T-cell (primary cell): ENCODE measurements at regions not wholly inside any gene's neighbourhood (a gene's known extent, or its start where the extent isn't known, plus 50 kb on each side); places are given as distances from the start of the nearest gene placed in this dataset.

Experiments used
- ATAC-seq, 4 experiments: fragments of 200-7000 bp in 3 of 4; fragments of 150-1000 bp in 1 of 4; cut with Tn5 transposase; replicated peaks in 1 of 4; 1 replicate in 3 of 4; 2 replicates in 1 of 4; pipeline ENCODE4 v1.10.0; 2021; ENCODE audit warnings: moderate library complexity in 3 of 4, mild to moderate bottlenecking in 2 of 4, moderate number of reproducible peaks in 1 of 4
- CTCF ChIA-PET, 2 donors: fragments of 300-600 bp; sonication (Branson Sonifier 250); formaldehyde crosslinking; loops; one replicate each; lab custom pipeline; 2022; ENCODE audit warnings: antibody characterized with exemption in 2 of 2; lab: Charles Lee
- POLR2A ChIA-PET, 2 donors: fragments of 300-600 bp; sonication (Branson Sonifier 250); formaldehyde crosslinking; loops; one replicate each; lab custom pipeline; 2022; ENCODE audit warnings: antibody characterized with exemption in 2 of 2; lab: Charles Lee
- DNase-seq, 35 experiments: peaks; one replicate each; pipeline versions ENCODE4 v3.0.0 to v3.0.0-alpha.2; 2013 to 2023
- H3K27ac ChIP-seq: one replicate; pipeline ENCODE4 v1.5.1; 2013; ENCODE audit warnings: low read length
- H3K27me3 ChIP-seq, 2 experiments: replicated peaks in 1 of 2; 1 replicate in 1 of 2; 2 replicates in 1 of 2; pipeline versions ENCODE4 v1.6.1 to v1.7.0; 2013; ENCODE audit warnings: low read length in 1 of 2, mixed read lengths in 1 of 2; ENCODE audit not compliant: control insufficient read depth in 2 of 2, insufficient read depth in 2 of 2; ENCODE audit errors: extremely low read depth in 1 of 2
- H3K36me3 ChIP-seq, 2 donors: 1 replicate in 1 of 2; 2 replicates in 1 of 2; pipeline versions ENCODE4 v1.6.1 to v1.7.0; 2013; ENCODE audit warnings: low read length in 1 of 2; ENCODE audit not compliant: control insufficient read depth in 2 of 2, insufficient read depth in 1 of 2; ENCODE audit errors: extremely low read depth in 1 of 2
- H3K4me1 ChIP-seq, 2 experiments: 1 replicate in 1 of 2; 2 replicates in 1 of 2; pipeline versions ENCODE4 v1.6.1 to v1.7.0; 2013; ENCODE audit warnings: low read length in 2 of 2, mixed read lengths in 1 of 2; ENCODE audit not compliant: insufficient read depth in 2 of 2, control insufficient read depth in 1 of 2; ENCODE audit errors: extremely low read depth in 1 of 2
- H3K4me3 ChIP-seq, 2 donors: 1 replicate in 1 of 2; 2 replicates in 1 of 2; pipeline versions ENCODE4 v1.5.1 to v1.7.0; 2013; ENCODE audit warnings: mild to moderate bottlenecking in 2 of 2, low read length in 1 of 2, moderate library complexity in 1 of 2; ENCODE audit not compliant: control insufficient read depth in 1 of 2; ENCODE audit errors: extremely low read depth in 1 of 2
- H3K9me3 ChIP-seq: 2 replicates; pipeline ENCODE4 v1.7.0; 2013
- H3K27ac Mint-ChIP-seq, 2 donors: one replicate each; pipeline ENCODE4 v1.8.0; 2020 to 2021; ENCODE audit warnings: mild to moderate bottlenecking in 2 of 2, mixed read lengths in 2 of 2
- H3K27me3 Mint-ChIP-seq, 2 donors: one replicate each; pipeline ENCODE4 v1.8.0; 2021 to 2022; ENCODE audit warnings: mixed read lengths in 2 of 2
- H3K36me3 Mint-ChIP-seq: one replicate; pipeline ENCODE4 v1.8.0; 2021; ENCODE audit warnings: mixed read lengths
- H3K4me1 Mint-ChIP-seq, 3 donors: one replicate each; pipeline ENCODE4 v1.8.0; 2020 to 2022; ENCODE audit warnings: mixed read lengths in 3 of 3, mild to moderate bottlenecking in 1 of 3
- H3K4me3 Mint-ChIP-seq, 3 donors: one replicate each; pipeline ENCODE4 v1.8.0; 2020 to 2022; ENCODE audit warnings: mild to moderate bottlenecking in 3 of 3, mixed read lengths in 3 of 3, moderate library complexity in 3 of 3
- H3K9me3 Mint-ChIP-seq, 3 donors: one replicate each; pipeline ENCODE4 v1.8.0; 2020 to 2022; ENCODE audit warnings: mixed read lengths in 3 of 3
- WGBS: methylation state at CpG from one replicate; pipeline ENCODE4 v1.1.5; 2013; ENCODE audit warnings: missing lambda C conversion rate; ENCODE audit not compliant: insufficient coverage; 5-methylcytosine and 5-hydroxymethylcytosine counted together

DNA sequence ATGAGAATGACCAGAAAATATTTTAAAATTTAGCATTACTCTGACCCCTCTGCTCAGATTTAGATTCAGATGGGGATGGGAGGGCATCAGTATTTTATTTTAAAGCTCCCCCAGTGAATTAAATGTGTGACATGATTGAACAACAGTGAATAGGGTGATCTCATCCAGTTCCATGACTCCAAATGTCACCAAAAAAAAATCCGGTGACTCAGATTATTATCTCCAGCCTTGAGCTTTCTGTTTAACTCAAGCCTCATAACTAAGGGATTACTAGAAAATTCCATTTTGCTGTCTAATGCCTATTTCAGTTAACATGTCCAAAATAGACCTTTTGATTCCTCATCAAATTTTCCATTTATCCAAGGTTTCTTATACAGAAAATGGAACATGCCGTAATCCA is 121.8 kb upstream of the TMEM47 start:
- ChIA-PET POLR2A (no interaction called here), CTCF (interaction anchor here in 1 of 2 donors (1.1 kb wide), 1 partner anchor 11 kb away, joined by 3 read pairs; no protein-coding TSS in a partner anchor)
- ATAC-seq (no peak), DNase-seq (no peak)
- WGBS: 57% methylated on average over 1 of the region's 2 CpGs
- Mint-ChIP-seq H3K36me3 (no peaks in the 10 kb centered on the region), H3K27ac (no peak overlapping the region), H3K27me3 (no peaks in the 10 kb centered on the region), H3K4me1 (no peaks in the 10 kb centered on the region), H3K9me3 (no peaks in the 10 kb centered on the region), H3K4me3 (no peak overlapping the region)
- Histone ChIP-seq H3K36me3 (no peaks in the 10 kb centered on the region), H3K9me3 (no peaks in the 10 kb centered on the region), H3K27ac (no peak overlapping the region), H3K4me3 (no peak overlapping the region), H3K4me1 (no peaks in the 10 kb centered on the region), H3K27me3 (no peaks in the 10 kb centered on the region)

DNA sequence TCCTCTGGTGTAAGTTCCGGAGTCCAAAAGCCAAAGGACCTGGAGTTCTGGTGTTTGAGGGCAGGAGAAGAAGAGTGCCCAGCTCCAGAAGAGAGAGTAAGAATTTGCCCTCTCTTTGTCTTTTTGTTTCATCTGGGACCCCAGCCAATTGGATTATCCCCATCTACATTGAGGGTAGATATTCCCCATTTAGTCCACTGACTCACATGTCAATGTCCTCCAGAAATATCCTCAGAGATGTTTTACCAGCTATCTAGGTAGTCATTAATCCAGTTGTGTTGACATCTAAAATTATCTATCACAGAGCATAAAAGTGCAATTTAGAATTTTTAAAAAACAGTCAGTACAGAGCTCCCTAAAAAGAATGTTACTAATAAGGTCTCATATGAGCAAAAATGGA is 132.9 kb upstream of the TMEM47 start:
- Mint-ChIP-seq H3K27ac (no peak overlapping the region), H3K4me1 (no peaks in the 10 kb centered on the region), H3K27me3 (no peaks in the 10 kb centered on the region), H3K4me3 (no peak overlapping the region), H3K9me3 (peaks cover 2 to 11% (median 3%) of the 10 kb centered on the region in 3 donors), H3K36me3 (no peaks in the 10 kb centered on the region)
- no peaks in the 10 kb centered on the region for H3K4me1 ChIP-seq
- no peaks in the 10 kb centered on the region for H3K36me3 ChIP-seq
- H3K27me3 ChIP-seq: no peaks in the 10 kb centered on the region
- H3K4me3 ChIP-seq: no peak overlapping the region
- DNase-seq: no peak
- ChIA-PET POLR2A (no interaction called here), CTCF (no interaction called here)
- no peaks in the 10 kb centered on the region for H3K9me3 ChIP-seq
- no CpG with 5 or more reads among the region's 1 CpG for WGBS
- ATAC-seq: no peak
- no peak overlapping the region for H3K27ac ChIP-seq

DNA sequence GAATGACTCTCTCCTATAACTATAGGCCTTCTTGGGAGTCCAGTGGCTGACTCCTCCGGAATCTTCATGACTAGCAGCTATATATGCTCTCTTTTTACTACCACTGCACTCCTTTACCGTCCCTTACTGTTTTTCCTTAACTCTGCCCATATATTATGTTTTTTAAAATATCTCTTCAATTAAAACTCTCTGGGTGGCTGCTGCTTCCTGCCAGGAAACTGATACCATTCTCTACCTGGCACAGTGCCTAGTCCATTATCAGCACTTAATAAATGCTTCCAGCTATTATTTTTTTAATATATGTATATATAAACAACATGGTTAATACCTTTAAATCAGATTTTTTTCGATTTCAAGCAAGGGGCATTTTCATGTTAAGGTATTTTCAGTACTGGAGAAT is 136.6 kb upstream of the FAM47B start:
- Histone ChIP-seq H3K27ac (no peak overlapping the region), H3K4me3 (no peak overlapping the region), H3K27me3 (no peaks in the 10 kb centered on the region), H3K9me3 (no peaks in the 10 kb centered on the region), H3K36me3 (no peaks in the 10 kb centered on the region), H3K4me1 (no peaks in the 10 kb centered on the region)
- POLR2A ChIA-PET: no interaction called here
- DNase-seq (no peak), ATAC-seq (no peak)
- Mint-ChIP-seq H3K27me3 (no peaks in the 10 kb centered on the region), H3K4me1 (no peaks in the 10 kb centered on the region), H3K27ac (no peak overlapping the region), H3K36me3 (no peaks in the 10 kb centered on the region), H3K9me3 (peaks cover 0 to 9% (median 0%) of the 10 kb centered on the region in 3 donors), H3K4me3 (no peak overlapping the region)
- no CpG with 5 or more reads among the region's 3 CpGs for WGBS
- CTCF ChIA-PET: no interaction called here

DNA sequence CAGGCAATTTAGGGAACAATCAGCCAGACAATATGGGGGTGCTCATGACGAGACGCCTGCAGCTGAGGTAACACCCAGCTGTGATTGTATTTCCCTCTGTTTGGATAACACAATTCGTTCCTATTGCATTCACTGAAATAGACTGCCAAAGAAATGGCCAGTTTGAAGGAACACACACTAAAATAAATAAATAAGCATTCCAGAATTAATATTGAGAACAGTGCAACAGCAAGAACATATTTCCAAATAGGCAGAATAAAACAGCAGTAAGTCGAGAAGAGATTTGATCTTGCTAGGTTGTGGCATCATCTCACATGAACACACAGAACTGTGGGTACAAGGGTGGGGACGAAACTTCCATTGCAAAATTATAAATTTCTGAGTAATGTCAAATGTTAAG is 133.5 kb upstream of the FAM47B start:
- ChIA-PET CTCF (no interaction called here), POLR2A (no interaction called here)
- no peaks in the 10 kb centered on the region for H3K27me3 ChIP-seq
- Mint-ChIP-seq H3K27me3 (no peaks in the 10 kb centered on the region), H3K9me3 (no peaks in the 10 kb centered on the region), H3K36me3 (no peaks in the 10 kb centered on the region), H3K4me1 (no peaks in the 10 kb centered on the region), H3K27ac (no peak overlapping the region), H3K4me3 (no peak overlapping the region)
- H3K27ac ChIP-seq: no peak overlapping the region
- H3K9me3 ChIP-seq: no peaks in the 10 kb centered on the region
- no peaks in the 10 kb centered on the region for H3K4me1 ChIP-seq
- ATAC-seq (no peak), DNase-seq (no peak)
- no peak overlapping the region for H3K4me3 ChIP-seq
- H3K36me3 ChIP-seq: no peaks in the 10 kb centered on the region
- no CpG with 5 or more reads among the region's 5 CpGs for WGBS

DNA sequence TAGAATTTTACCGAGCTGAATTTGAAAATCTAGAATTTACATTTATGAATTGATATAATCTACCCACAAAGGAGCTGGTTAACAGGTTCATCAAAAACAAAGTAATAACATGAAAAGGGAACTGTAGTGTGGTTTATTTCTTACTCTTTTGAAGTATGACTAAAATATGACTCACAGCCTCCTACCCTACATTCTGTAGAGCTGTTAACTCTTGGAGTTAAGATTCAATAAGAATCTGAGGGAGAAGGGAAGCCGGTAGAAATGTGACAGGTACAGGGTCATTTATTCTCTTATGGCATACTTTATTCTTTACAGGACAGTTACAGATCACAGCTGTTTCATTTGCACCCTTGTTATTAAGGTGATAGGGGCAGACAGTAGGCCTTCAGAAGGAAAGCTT is 132.2 kb upstream of the FAM47B start:
- Histone ChIP-seq H3K9me3 (no peaks in the 10 kb centered on the region), H3K4me3 (no peak overlapping the region), H3K27me3 (no peaks in the 10 kb centered on the region), H3K4me1 (no peaks in the 10 kb centered on the region), H3K27ac (no peak overlapping the region), H3K36me3 (no peaks in the 10 kb centered on the region)
- Mint-ChIP-seq H3K4me3 (no peak overlapping the region), H3K9me3 (no peaks in the 10 kb centered on the region), H3K27me3 (no peaks in the 10 kb centered on the region), H3K4me1 (no peaks in the 10 kb centered on the region), H3K36me3 (no peaks in the 10 kb centered on the region), H3K27ac (no peak overlapping the region)
- ChIA-PET POLR2A (no interaction called here), CTCF (no interaction called here)
- ATAC-seq: no peak
- no CpG with 5 or more reads among the region's 2 CpGs for WGBS
- DNase-seq: no peak

DNA sequence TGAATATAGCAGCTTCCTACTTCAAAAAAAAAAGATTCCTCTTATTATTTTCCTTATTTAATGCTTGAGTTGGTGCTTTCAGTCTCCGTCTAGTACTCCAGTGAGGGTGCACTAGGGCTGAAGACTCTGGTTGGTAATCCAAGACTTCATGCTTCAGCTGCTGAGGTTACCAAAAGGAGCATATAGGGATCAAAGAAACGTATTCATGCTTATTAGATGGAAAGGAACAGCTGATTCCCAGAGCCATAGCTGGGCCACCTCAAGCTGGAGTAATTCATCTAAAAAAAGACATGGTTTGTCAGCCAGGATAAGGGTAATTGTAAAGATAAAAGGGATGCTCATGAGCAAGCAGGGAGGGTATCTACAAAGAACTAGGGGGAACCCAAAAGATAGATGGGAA is 131.7 kb upstream of the FAM47B start:
- H3K27ac Mint-ChIP-seq: no peak overlapping the region
- no peaks in the 10 kb centered on the region for H3K27me3 Mint-ChIP-seq
- ChIA-PET POLR2A (no interaction called here), CTCF (no interaction called here)
- DNase-seq (no peak), ATAC-seq (no peak)
- H3K4me3 Mint-ChIP-seq: no peak overlapping the region
- WGBS: no CpG with 5 or more reads among the region's 2 CpGs
- H3K4me1 Mint-ChIP-seq: no peaks in the 10 kb centered on the region
- no peaks in the 10 kb centered on the region for H3K9me3 ChIP-seq
- H3K36me3 Mint-ChIP-seq: no peaks in the 10 kb centered on the region
- no peaks in the 10 kb centered on the region for H3K4me1 ChIP-seq
- no peaks in the 10 kb centered on the region for H3K27me3 ChIP-seq
- no peaks in the 10 kb centered on the region for H3K36me3 ChIP-seq
- no peak overlapping the region for H3K4me3 ChIP-seq
- no peaks in the 10 kb centered on the region for H3K9me3 Mint-ChIP-seq
- H3K27ac ChIP-seq: no peak overlapping the region

DNA sequence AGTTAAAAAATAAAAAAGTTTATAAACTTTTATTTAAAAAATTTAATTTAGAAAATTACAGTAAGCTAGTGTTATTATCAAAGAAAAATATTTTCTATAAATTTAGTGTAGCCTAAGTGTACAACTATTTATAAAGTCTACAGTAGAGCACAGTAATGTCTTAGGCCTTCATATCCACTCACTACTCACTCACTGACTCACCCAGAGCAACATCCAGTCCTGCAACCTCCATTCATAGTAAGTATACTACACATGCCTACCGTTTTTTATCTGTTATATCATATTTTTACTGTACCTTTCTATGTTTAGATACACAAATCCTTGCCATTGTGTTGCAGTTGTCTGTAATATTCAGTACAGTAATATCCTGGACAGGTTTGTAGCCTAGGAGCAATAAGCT is 129.0 kb upstream of the FAM47B start:
- no peaks in the 10 kb centered on the region for H3K36me3 Mint-ChIP-seq

More for the DNA sequence above, 129.0 kb upstream of the FAM47B start:
- CTCF ChIA-PET: no interaction called here
- Histone ChIP-seq H3K27ac (no peak overlapping the region), H3K27me3 (no peaks in the 10 kb centered on the region), H3K4me1 (no peaks in the 10 kb centered on the region), H3K9me3 (peaks cover 2% of the 10 kb centered on the region), H3K4me3 (no peak overlapping the region), H3K36me3 (no peaks in the 10 kb centered on the region)
- Mint-ChIP-seq H3K27me3 (no peaks in the 10 kb centered on the region), H3K4me3 (no peak overlapping the region), H3K4me1 (no peaks in the 10 kb centered on the region), H3K9me3 (no peaks in the 10 kb centered on the region), H3K27ac (no peak overlapping the region)
- DNase-seq (no peak), ATAC-seq (no peak)
- POLR2A ChIA-PET: no interaction called here
- no CpG with 5 or more reads among the region's 1 CpG for WGBS
